ENCODE measurements at regions not wholly inside any gene's neighbourhood (a gene's known extent, or its start where the extent isn't known, plus 50 kb on each side); places are given as distances from the start of the nearest gene placed in this dataset.
"Not testable (repeated sequence)": the region's sequence is repeated elsewhere in the genome, so short reads cannot be mapped to it uniquely, and the experiment has no call there.

DNA sequence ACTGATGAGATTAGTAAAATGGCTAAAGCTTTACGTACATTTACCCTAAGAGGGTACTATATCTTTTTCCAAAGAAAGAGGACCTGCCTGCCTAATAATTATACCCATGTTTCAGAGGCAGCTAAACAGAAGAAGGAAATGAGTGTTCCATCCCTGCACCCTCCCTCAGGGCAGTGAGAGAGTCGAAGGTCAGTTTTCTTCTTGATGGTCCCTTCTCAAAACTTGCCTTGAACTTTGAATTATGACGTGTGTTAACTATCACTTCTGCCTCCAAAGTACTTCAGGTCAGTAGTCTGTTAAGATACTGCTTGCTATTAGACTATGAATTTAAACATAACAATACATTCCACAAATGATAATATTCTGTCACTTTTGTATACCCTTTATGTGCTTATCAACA, 294.8 kb upstream of the CHRM3 start:
- H3K9me3 ChIP-seq (replicated peaks in 1 of 3), result no peaks in the 10 kb centered on the region
- intact Hi-C loops (cut with DNase I), result no loop called here
- no peak overlapping the region for H3K4me3 ChIP-seq
- no peaks in the 10 kb centered on the region for H3K4me1 ChIP-seq (replicated peaks in 1 of 2)
- no peak overlapping the region for H3K27ac ChIP-seq
- H3K36me3 ChIP-seq (replicated peaks in 1 of 2), result no peaks in the 10 kb centered on the region
- TF ChIP-seq, protein P1, sequence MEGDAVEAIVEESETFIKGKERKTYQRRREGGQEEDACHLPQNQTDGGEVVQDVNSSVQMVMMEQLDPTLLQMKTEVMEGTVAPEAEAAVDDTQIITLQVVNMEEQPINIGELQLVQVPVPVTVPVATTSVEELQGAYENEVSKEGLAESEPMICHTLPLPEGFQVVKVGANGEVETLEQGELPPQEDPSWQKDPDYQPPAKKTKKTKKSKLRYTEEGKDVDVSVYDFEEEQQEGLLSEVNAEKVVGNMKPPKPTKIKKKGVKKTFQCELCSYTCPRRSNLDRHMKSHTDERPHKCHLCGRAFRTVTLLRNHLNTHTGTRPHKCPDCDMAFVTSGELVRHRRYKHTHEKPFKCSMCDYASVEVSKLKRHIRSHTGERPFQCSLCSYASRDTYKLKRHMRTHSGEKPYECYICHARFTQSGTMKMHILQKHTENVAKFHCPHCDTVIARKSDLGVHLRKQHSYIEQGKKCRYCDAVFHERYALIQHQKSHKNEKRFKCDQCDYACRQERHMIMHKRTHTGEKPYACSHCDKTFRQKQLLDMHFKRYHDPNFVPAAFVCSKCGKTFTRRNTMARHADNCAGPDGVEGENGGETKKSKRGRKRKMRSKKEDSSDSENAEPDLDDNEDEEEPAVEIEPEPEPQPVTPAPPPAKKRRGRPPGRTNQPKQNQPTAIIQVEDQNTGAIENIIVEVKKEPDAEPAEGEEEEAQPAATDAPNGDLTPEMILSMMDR (IDR thresholded peaks at IDR 0.05), result no peak
- TF ChIP-seq POLR2A (IDR thresholded peaks at IDR 0.05), result no peak
- DNase-seq, result no peak
- 42 to 57% (median 52%) methylated on average over 3 of the region's 3 CpGs for WGBS, 4 donors
- no peaks in the 10 kb centered on the region for H3K27me3 ChIP-seq

DNA sequence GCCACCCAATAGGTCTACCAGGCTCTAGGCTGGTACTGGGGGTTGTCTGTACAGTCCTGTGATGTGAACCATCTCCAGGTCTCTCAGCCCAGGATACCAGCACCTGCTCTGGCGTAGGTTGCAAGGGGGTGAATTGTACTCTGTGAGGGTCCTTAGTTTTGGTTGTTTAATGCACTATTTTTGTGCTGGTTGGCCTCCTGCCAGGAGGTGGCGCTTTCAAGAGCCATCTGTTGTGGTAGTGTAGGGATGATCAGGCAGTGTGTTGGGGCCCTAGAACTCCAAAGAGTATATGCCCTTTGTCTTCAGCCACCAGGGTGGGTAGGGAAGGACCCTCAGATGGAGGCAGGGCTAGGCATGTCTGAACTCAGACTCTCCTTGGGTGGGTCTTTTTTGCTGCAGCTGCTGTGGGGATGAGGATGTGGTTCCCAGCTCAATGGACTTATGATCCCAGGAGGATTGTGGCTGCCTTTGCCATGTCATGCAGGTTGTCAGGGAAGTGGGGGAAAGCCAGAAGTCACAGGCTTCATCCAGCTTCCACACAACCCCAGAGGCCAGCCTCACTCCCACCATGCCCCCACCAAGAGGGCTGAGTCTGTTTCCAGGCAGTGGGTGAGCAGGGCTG, 301.8 kb upstream of the CHRM3 start:
- intact Hi-C loops (cut with DNase I), result no loop called here
- no peaks in the 10 kb centered on the region for H3K36me3 ChIP-seq (replicated peaks in 1 of 2)
- WGBS, 4 donors, result 83 to 92% (median 85%) methylated on average over 2 of the region's 2 CpGs
- DNase-seq, result no peak
- no peaks in the 10 kb centered on the region for H3K4me1 ChIP-seq (replicated peaks in 1 of 2)
- H3K4me3 ChIP-seq, result no peak overlapping the region
- no peaks in the 10 kb centered on the region for H3K9me3 ChIP-seq (replicated peaks in 1 of 3)
- TF ChIP-seq POLR2A (IDR thresholded peaks at IDR 0.05), result no peak
- TF ChIP-seq, protein P1 (IDR thresholded peaks at IDR 0.05), result no peak
- no peaks in the 10 kb centered on the region for H3K27me3 ChIP-seq
- H3K27ac ChIP-seq, result no peak overlapping the region

DNA sequence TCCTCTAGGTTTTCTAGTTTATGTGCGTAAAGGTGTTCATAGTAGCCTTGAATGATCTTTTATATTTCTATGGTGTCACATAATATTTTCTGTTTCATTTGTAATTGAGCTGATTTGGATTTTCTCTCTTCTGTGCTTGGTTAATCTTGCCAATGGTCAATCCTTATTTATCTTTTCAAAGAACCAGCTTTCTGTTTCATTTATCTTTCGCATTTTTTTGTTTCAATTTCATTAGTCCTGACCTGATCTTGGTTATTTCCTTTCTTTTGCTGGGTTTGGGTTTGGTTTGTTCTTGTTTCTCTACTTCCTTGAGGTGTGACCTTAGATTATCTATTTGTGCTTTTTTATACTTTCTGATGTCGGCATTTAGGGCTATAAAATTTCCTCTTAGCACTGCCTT, 304.4 kb upstream of the CHRM3 start:
- H3K4me3 ChIP-seq; H3K27ac ChIP-seq; H3K27me3 ChIP-seq; H3K36me3 ChIP-seq (replicated peaks in 1 of 2); DNase-seq; H3K9me3 ChIP-seq (replicated peaks in 1 of 3); H3K4me1 ChIP-seq (replicated peaks in 1 of 2); intact Hi-C loops (cut with DNase I): not testable (repeated sequence)
- WGBS, 4 donors, result 69 to 79% (median 74%) methylated on average over 3 of the region's 3 CpGs

DNA sequence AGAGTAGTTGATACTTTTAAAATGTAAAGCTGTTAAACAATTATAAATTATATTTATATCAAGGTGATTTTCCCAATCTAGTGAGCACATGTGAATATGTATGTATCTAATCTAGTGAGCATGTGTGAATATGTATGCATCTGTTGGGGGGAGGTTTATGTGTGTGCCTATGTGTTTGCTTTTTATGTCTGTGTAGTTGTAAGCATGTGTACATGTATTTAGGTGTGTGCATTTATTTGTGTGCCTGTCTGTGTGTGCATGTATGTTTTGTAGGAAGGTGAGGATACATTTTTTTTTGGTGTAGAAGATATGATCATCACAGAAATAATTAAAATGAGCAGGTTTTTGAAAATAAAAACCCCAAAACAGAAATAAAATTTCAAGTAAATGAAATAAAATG, 318.9 kb upstream of the CHRM3 start:
- Histone ChIP-seq H3K36me3 (replicated peaks in 1 of 2) (no peaks in the 10 kb centered on the region), H3K27me3 (no peaks in the 10 kb centered on the region), H3K4me3 (no peak overlapping the region), H3K27ac (no peak overlapping the region), H3K4me1 (replicated peaks in 1 of 2) (no peaks in the 10 kb centered on the region), H3K9me3 (replicated peaks in 1 of 3) (peaks cover 0 to 5% (median 0%) of the 10 kb centered on the region in 3 donors)
- intact Hi-C loops (cut with DNase I), result no loop called here
- DNase-seq, result no peak
- TF ChIP-seq, protein P1 (IDR thresholded peaks at IDR 0.05), result no peak
- no peak for TF ChIP-seq POLR2A (IDR thresholded peaks at IDR 0.05)

DNA sequence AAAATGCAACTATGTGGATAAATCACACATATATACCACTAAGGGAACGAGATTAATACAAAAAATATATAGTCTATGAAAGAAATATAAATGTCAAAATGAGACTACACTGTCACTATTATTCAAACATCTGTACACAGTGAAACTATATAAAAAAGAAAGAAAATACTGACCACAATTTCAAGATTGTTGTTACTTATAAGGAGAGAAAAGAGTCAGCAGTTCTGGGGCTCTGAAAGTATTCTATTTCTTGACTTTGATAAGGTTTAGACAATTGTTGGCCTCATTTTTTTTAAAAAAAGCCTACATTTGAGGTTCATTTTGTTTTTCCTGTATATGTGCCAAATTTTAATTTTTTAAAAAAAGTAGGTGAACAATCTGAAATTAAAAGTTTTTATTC, 319.3 kb upstream of the CHRM3 start:
- DNase-seq, result no peak
- H3K9me3 ChIP-seq (replicated peaks in 1 of 3), result peaks cover 0 to 5% (median 0%) of the 10 kb centered on the region in 3 donors
- H3K36me3 ChIP-seq (replicated peaks in 1 of 2), result no peaks in the 10 kb centered on the region
- no peak overlapping the region for H3K4me3 ChIP-seq
- WGBS, 4 donors, result 54 to 69% (median 62%) methylated on average over 1 of the region's 1 CpG
- H3K27ac ChIP-seq, result no peak overlapping the region
- H3K27me3 ChIP-seq, result no peaks in the 10 kb centered on the region
- no peaks in the 10 kb centered on the region for H3K4me1 ChIP-seq (replicated peaks in 1 of 2)
- intact Hi-C loops (cut with DNase I), result no loop called here
- TF ChIP-seq, protein P1 (IDR thresholded peaks at IDR 0.05), result no peak
- TF ChIP-seq POLR2A (IDR thresholded peaks at IDR 0.05), result no peak

Data from adrenal gland (tissue), 9 donors.